Thyroid gland (tissue), 4 donors: ENCODE measurements at regions not wholly inside any gene's neighbourhood (a gene's known extent, or its start where the extent isn't known, plus 50 kb on each side); places are given as distances from the start of the nearest gene placed in this dataset.

Source experiments
- DNase-seq, 2 donors: peaks; one replicate each; pipeline ENCODE4 v3.0.0-alpha.2; 2019
- H3K27ac ChIP-seq, 3 donors: fragments of 200-600 bp; sonication (generic); 1 replicate in 2 of 3; 2 replicates in 1 of 3; pipeline ENCODE4 v1.5.1; 2016 to 2019; ENCODE audit warnings: mild to moderate bottlenecking in 1 of 3, moderate library complexity in 1 of 3
- H3K27me3 ChIP-seq: fragments of 200-600 bp; sonication (generic); one replicate; pipeline ENCODE4 v1.5.1; 2019
- H3K36me3 ChIP-seq, 2 donors: fragments of 200-600 bp; sonication (generic); one replicate each; pipeline ENCODE4 v1.5.1; 2016 to 2019
- H3K4me1 ChIP-seq, 2 donors: fragments of 200-600 bp; sonication (generic); one replicate each; pipeline ENCODE4 v1.5.1; 2017 to 2019
- H3K4me3 ChIP-seq, 3 donors: fragments of 200-600 bp; sonication (generic); replicated peaks in 1 of 3; 1 replicate in 2 of 3; 2 replicates in 1 of 3; pipeline ENCODE4 v1.5.1; 2016; ENCODE audit warnings: mild to moderate bottlenecking in 1 of 3
- H3K9me3 ChIP-seq: fragments of 200-600 bp; sonication (generic); one replicate; pipeline ENCODE4 v1.5.1; 2017
- POLR2A ChIP-seq, 2 donors: fragments of 450-650 bp; IDR thresholded peaks; one replicate each; pipeline ENCODE4 v1.6.1; 2017; ENCODE audit warnings: antibody characterized with exemption in 2 of 2, mild to moderate bottlenecking in 2 of 2, moderate library complexity in 1 of 2
- WGBS, 2 donors: methylation state at CpG; one replicate each; pipeline ENCODE4 v1.1.5; 2017; 5-methylcytosine and 5-hydroxymethylcytosine counted together
- intact Hi-C: fragments of 100-400 bp; cut with DNase I; formaldehyde crosslinking; loops from one replicate; pipeline ENCODE4 v1.15.1; 2023
- TF ChIP-seq, protein P1 (sequence below), 6 experiments: fragments of 200-600 bp in 3 of 6; fragments of 450-650 bp in 3 of 6; sonication (generic) in 3 of 6; IDR thresholded peaks; one replicate each; pipeline ENCODE4 v1.5.1; 2016 to 2019; ENCODE audit warnings: antibody characterized with exemption in 6 of 6, mild to moderate bottlenecking in 2 of 6, inconsistent platforms in 1 of 6, moderate library complexity in 1 of 6

DNA sequence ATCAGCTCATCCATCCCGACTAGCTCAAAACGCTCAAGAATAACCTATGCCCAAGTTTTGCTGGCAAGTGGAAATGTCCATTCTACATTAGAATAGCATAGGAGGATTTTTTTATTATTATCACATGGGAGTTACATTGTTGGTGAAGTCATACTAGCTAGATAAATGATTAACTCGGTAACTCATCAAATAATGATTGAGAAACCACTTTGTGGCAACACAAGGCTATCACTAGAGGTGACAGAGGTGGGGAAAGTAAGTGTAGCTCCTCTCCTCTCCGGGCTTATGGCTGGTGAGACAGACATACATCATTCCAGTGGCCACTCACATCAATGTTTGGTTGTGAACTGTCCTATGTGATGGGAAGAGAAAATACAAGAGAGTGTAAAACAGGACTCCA lies 161.6 kb downstream of the ZIC5 start:
- no peak overlapping the region for H3K27ac ChIP-seq
- intact Hi-C loops, result no loop called here
- TF ChIP-seq, protein P1, sequence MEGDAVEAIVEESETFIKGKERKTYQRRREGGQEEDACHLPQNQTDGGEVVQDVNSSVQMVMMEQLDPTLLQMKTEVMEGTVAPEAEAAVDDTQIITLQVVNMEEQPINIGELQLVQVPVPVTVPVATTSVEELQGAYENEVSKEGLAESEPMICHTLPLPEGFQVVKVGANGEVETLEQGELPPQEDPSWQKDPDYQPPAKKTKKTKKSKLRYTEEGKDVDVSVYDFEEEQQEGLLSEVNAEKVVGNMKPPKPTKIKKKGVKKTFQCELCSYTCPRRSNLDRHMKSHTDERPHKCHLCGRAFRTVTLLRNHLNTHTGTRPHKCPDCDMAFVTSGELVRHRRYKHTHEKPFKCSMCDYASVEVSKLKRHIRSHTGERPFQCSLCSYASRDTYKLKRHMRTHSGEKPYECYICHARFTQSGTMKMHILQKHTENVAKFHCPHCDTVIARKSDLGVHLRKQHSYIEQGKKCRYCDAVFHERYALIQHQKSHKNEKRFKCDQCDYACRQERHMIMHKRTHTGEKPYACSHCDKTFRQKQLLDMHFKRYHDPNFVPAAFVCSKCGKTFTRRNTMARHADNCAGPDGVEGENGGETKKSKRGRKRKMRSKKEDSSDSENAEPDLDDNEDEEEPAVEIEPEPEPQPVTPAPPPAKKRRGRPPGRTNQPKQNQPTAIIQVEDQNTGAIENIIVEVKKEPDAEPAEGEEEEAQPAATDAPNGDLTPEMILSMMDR (IDR thresholded peaks at IDR 0.05), result no peak
- no peak for TF ChIP-seq POLR2A (IDR thresholded peaks at IDR 0.05)
- 86 to 87% methylated on average over 4 of the region's 4 CpGs for WGBS, 2 donors
- no peaks in the 10 kb centered on the region for H3K4me1 ChIP-seq
- H3K36me3 ChIP-seq, result no peaks in the 10 kb centered on the region
- H3K9me3 ChIP-seq, result no peaks in the 10 kb centered on the region
- no peak for DNase-seq
- no peaks in the 10 kb centered on the region for H3K27me3 ChIP-seq
- H3K4me3 ChIP-seq, result no peak overlapping the region

DNA sequence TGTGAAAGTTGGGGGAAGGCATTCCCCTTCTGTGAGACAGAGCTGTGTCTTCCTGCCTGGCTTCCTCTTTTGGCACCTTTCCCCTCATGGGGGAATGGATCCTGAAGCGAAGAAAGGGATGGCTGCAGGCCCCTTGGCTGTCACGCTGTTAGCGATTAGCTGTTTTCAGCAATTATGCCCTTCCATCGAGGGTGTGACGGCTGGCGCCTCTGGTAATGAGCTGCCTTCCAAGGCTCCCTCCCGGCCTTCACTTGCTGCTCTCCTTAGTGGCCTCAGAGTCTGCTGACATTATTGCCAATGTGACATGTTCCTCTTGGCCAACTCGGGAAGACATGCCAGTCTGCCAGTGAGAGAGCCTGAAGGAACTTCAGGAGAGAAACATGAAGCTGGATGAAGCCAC lies 162.1 kb downstream of the ZIC5 start:
- WGBS, 2 donors, result 89 to 92% methylated on average over 8 of the region's 8 CpGs
- Histone ChIP-seq H3K27ac (no peak overlapping the region), H3K36me3 (no peaks in the 10 kb centered on the region), H3K9me3 (no peaks in the 10 kb centered on the region), H3K27me3 (no peaks in the 10 kb centered on the region), H3K4me3 (no peak overlapping the region), H3K4me1 (no peaks in the 10 kb centered on the region)
- intact Hi-C loops, result no loop called here
- no peak for TF ChIP-seq POLR2A (IDR thresholded peaks at IDR 0.05)
- TF ChIP-seq, protein P1 (IDR thresholded peaks at IDR 0.05), result no peak
- DNase-seq, result no peak

DNA sequence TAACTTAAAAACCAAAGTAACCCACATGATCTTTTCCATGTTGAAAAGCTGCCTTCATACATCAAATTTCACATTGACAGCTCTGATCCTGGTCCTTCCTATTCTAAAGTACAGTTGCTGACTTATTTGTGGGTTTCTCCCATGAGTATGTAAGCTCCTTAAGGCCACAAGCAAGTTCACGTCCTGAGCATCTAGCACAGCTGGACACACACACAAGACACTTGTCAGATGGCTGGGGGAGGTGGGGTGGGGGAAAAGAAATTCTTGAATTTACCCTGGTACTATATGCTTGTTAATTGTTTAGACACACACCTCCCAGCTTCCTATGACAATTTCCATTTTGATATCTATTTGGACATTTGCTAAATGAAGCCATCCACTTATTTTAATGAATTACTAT lies 162.8 kb downstream of the ZIC5 start:
- whole genome bisulfite sequencing, 2 donors, result 63 to 86% methylated on average over 1 of the region's 1 CpG
- no peaks in the 10 kb centered on the region for H3K9me3 ChIP-seq
- no peaks in the 10 kb centered on the region for H3K4me1 ChIP-seq
- H3K36me3 ChIP-seq, result no peaks in the 10 kb centered on the region
- no peak overlapping the region for H3K4me3 ChIP-seq
- H3K27ac ChIP-seq, result no peak overlapping the region
- no peaks in the 10 kb centered on the region for H3K27me3 ChIP-seq
- intact Hi-C loops, result no loop called here
- TF ChIP-seq, protein P1 (IDR thresholded peaks at IDR 0.05), result no peak
- TF ChIP-seq POLR2A (IDR thresholded peaks at IDR 0.05), result no peak
- no peak for DNase-seq

DNA sequence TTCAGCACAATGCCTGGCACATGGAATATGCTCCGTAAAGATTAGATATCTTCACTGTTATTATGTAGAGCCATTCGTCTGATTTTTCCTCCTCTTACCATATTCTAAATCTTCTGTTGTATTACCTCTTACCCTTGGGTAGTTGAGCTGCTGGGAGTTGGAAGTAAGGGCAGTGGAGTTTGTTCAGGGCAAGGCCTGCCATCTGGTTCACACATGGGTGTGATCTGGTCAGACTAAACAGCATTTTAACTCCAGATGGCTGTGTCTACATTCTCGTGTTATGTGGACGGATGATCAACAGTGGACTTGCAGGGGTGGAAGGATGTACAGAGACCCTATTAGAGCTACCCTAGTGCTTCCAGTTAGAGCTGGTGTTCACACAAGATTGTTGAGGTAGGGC lies 164.9 kb downstream of the ZIC5 start:
- no peaks in the 10 kb centered on the region for H3K36me3 ChIP-seq
- 82 to 93% methylated on average over 4 of the region's 4 CpGs for whole genome bisulfite sequencing, 2 donors
- no peak for DNase-seq
- no peaks in the 10 kb centered on the region for H3K9me3 ChIP-seq
- no peak overlapping the region for H3K27ac ChIP-seq
- TF ChIP-seq, protein P1 (IDR thresholded peaks at IDR 0.05), result no peak
- no peak for TF ChIP-seq POLR2A (IDR thresholded peaks at IDR 0.05)
- H3K4me3 ChIP-seq, result no peak overlapping the region
- intact Hi-C loops, result no loop called here
- H3K27me3 ChIP-seq, result no peaks in the 10 kb centered on the region
- no peaks in the 10 kb centered on the region for H3K4me1 ChIP-seq

DNA sequence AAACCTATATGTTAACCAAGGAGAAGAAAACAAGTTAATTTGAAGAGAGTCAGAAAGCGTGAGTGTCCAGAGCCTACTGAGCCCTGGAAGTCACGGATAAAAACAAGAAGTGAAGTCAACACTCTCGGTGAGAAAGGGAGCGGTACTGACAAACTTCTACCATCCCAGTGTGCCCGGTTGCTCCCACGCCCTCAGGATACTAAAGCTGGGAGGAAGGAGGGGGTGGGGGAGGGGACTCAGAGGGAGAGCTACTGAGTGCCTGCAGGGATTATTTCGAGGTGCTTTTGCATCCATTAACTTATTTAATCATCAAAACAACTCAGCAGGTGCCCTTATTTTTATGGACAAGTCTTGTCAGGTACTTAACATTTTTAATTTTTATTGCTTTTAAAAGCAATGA lies 166.2 kb downstream of the ZIC5 start:
- 48 to 51% methylated on average over 7 of the region's 7 CpGs for WGBS, 2 donors
- Histone ChIP-seq H3K4me1 (no peaks in the 10 kb centered on the region), H3K4me3 (no peak overlapping the region), H3K9me3 (no peaks in the 10 kb centered on the region), H3K27me3 (no peaks in the 10 kb centered on the region), H3K36me3 (no peaks in the 10 kb centered on the region), H3K27ac (no peak overlapping the region)
- DNase-seq, result no peak
- intact Hi-C loops, result no loop called here
- TF ChIP-seq POLR2A (IDR thresholded peaks at IDR 0.05), result no peak
- TF ChIP-seq, protein P1 (IDR thresholded peaks at IDR 0.05), result no peak
